Left ventricle myocardium inferior (tissue), 1 donor: ENCODE measurements at regions not wholly inside any gene's neighbourhood (a gene's known extent, or its start where the extent isn't known, plus 50 kb on each side); places are given as distances from the start of the nearest gene placed in this dataset.

Experiments
- DNase-seq: peaks from one replicate; pipeline ENCODE4 v3.0.0-alpha.2; 2020
- H3K27ac ChIP-seq: fragments of 200-600 bp; replicated peaks from 2 replicates; pipeline ENCODE4 v1.8.0; 2021
- H3K27me3 ChIP-seq: fragments of 200-600 bp; 2 replicates; pipeline ENCODE4 v1.8.0; 2021; ENCODE audit warnings: low read depth
- H3K36me3 ChIP-seq: fragments of 200-600 bp; 2 replicates; pipeline ENCODE4 v1.8.0; 2021
- H3K4me1 ChIP-seq: fragments of 200-600 bp; 2 replicates; pipeline ENCODE4 v1.8.0; 2021
- H3K4me3 ChIP-seq: fragments of 200-600 bp; 2 replicates; pipeline ENCODE4 v1.8.0; 2021; ENCODE audit warnings: mild to moderate bottlenecking, moderate library complexity
- H3K9me3 ChIP-seq: fragments of 200-600 bp; replicated peaks from 2 replicates; pipeline ENCODE4 v1.8.0; 2021
- CTCF ChIP-seq: fragments of 200-600 bp; IDR thresholded peaks from 2 replicates; pipeline ENCODE4 v1.8.0; 2021; ENCODE audit warnings: antibody characterized with exemption, mild to moderate bottlenecking, borderline replicate concordance
- intact Hi-C: fragments of 100-400 bp; cut with micrococcal nuclease; formaldehyde crosslinking; loops from one replicate; pipeline ENCODE4 v1.11.0; 2022
- donor health status: DM: no; HTN: yes; CAD: no; lungs with severe emphysema.

DNA sequence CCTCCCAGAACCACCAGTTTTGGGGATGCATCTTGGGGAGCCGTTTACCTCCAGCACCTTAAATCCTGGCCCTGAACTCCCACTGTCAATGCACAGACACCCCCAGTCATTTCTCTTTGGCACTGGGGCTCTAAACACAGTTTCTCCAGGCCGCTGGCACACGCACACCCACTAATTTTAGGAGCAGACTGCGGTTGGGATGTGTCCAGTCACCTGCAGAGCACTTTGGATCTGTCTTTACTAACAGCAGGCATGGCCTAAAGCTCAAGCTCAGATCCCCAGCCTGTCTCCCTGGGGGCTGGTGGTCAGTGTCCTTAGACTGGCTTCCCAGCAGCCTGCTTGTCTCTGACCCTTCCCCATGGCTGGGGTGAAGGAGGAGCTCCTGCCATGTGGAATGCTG is 49.9 kb downstream of the SYNE3 start:
- intact Hi-C loops: no loop called here
- H3K27me3 ChIP-seq: no peaks in the 10 kb centered on the region
- peak overlapping the region; percentile 70 for H3K27ac ChIP-seq
- DNase-seq: no peak
- no peaks in the 10 kb centered on the region for H3K9me3 ChIP-seq
- H3K4me3 ChIP-seq: no peak overlapping the region
- H3K36me3 ChIP-seq: peaks cover 24% of the 10 kb centered on the region
- no peak for TF ChIP-seq CTCF
- peaks cover 74% of the 10 kb centered on the region for H3K4me1 ChIP-seq

DNA sequence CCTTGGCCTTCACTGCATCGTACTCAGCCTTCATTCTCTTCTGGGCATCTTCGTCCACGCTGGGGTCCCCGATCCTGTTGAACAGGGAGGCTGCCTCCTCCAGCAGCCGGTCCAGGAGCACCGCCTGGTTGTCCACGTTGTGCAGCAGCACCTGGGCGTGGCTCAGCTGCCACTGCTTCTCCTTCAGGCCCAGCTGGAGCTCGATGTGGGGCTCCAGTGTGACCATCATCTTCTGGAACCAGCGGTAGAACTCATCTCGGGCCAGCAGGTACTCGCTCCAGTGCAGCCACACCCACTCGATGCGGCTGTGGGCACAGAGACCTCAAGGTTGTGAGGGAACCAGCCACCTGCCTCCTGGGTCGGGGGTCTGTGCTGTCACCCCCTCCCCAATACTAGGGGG is 50.5 kb downstream of the SYNE3 start:
- H3K4me3 ChIP-seq: no peak overlapping the region
- peak overlapping the region; percentile 70 for H3K27ac ChIP-seq
- no peak for DNase-seq
- peaks cover 24% of the 10 kb centered on the region for H3K36me3 ChIP-seq
- intact Hi-C loops: no loop called here
- peaks cover 72% of the 10 kb centered on the region for H3K4me1 ChIP-seq
- no peaks in the 10 kb centered on the region for H3K27me3 ChIP-seq
- no peak for TF ChIP-seq CTCF
- no peaks in the 10 kb centered on the region for H3K9me3 ChIP-seq

DNA sequence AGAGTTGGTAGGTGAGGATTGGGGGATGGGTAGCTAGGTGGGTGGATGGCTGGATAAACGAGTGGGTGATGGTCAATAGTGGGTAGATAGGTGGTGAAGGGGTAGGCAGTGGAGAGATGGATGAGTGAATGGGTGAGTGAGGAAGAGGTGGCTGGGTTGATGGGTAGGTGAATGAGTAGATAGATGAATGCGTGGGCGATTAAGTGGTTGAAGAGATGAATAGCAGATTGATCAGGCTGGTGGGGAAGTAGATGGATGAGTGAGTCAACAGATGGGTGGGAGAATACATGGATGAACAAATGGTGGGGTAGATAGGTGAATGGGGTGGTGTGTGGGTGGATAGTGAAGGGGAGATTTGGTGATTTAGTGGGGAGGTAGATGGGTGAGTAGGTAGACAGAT is 51.1 kb downstream of the SYNE3 start:
- intact Hi-C loops: no loop called here
- Histone ChIP-seq H3K9me3 (no peaks in the 10 kb centered on the region), H3K27ac (no peak overlapping the region), H3K4me1 (peaks cover 70% of the 10 kb centered on the region), H3K27me3 (no peaks in the 10 kb centered on the region), H3K4me3 (no peak overlapping the region), H3K36me3 (peaks cover 24% of the 10 kb centered on the region)
- no peak for TF ChIP-seq CTCF
- no peak for DNase-seq

DNA sequence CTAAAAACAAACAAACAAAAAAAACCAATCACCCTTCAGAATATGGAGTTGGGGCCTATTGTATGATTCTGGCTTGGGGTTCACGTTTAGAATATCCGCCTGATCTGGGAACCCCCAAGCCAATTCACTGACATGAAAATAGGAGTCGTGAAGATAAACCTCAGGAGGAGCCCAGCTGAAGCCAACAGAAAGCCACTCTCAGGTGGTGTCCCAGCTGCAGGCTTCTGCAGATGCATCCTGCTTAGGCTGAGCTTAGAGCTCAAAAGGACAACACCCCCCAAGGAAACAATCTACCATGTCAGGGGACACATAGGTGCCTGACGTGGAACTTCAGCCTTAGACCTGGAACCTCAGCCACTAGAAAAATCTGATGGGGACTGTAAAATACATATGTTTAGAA is 51.9 kb downstream of the SYNE3 start:
- Histone ChIP-seq H3K27me3 (no peaks in the 10 kb centered on the region), H3K27ac (peak overlapping the region; percentile 38), H3K9me3 (no peaks in the 10 kb centered on the region), H3K4me1 (peaks cover 63% of the 10 kb centered on the region), H3K36me3 (peaks cover 18% of the 10 kb centered on the region), H3K4me3 (no peak overlapping the region)
- no peak for DNase-seq
- intact Hi-C loops: no loop called here
- TF ChIP-seq CTCF: no peak

DNA sequence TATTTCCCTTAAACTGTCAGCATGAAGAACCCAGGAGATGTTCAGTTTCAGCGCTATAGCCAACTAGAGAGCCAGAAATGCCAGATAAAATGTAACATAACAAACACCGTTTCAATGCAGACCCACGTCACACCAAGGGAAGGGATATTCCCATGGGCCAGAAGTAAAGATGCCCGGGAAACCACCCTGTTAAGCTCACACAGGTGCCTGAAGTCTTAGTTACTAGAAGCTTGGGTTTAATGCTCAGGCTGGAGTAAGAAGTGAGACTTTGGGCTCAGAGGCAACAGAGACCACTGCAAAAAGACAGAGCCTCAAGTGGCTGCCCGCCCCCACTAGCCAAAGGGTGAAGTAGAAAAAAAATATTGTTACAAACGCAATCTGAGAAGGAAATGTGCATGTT is 52.3 kb downstream of the SYNE3 start:
- peaks cover 61% of the 10 kb centered on the region for H3K4me1 ChIP-seq
- peak overlapping the region; percentile 38 for H3K27ac ChIP-seq
- peaks cover 18% of the 10 kb centered on the region for H3K36me3 ChIP-seq

More for the DNA sequence above, 52.3 kb downstream of the SYNE3 start:
- no peaks in the 10 kb centered on the region for H3K9me3 ChIP-seq
- TF ChIP-seq CTCF: no peak
- intact Hi-C loops: no loop called here
- no peak for DNase-seq
- no peak overlapping the region for H3K4me3 ChIP-seq
- H3K27me3 ChIP-seq: no peaks in the 10 kb centered on the region
